Stimulated activated CD8-positive, alpha-beta memory T cell treated with anti-CD3 and anti-CD28 coated beads, Interleukin-4, amount 100 ng/mL, for 48 hours (primary cell): ENCODE measurements at regions not wholly inside any gene's neighbourhood (a gene's known extent, or its start where the extent isn't known, plus 50 kb on each side); places are given as distances from the start of the nearest gene placed in this dataset.

Experiments
- DNase-seq: peaks from one replicate; pipeline ENCODE4 v3.0.0-alpha.2; 2020

DNA sequence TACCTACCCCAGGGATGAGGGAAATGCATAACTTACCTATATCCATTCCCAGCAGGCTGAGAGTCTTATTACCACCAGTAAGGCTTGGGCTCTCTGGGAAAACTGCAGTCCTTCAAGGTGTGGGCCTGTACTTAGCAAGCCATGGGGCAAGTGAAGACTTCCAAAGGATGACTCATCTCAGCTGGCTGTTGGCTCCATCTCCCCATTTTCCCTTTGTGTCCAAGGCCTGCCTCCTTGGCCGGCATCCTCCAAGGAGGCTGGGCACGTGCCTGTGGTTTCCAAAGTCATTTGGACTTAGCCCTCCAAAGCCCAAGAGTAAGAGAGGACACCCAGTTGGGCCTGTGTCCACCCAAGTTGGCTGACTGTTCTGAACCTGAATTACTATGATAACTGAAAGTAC is 89.8 kb downstream of the TMEM100 start:
- DNase-seq, result no peak

GRCh38 chr17:55632236-55632635 is 90.4 kb downstream of the TMEM100 start:
- DNase-seq, result no peak

DNA sequence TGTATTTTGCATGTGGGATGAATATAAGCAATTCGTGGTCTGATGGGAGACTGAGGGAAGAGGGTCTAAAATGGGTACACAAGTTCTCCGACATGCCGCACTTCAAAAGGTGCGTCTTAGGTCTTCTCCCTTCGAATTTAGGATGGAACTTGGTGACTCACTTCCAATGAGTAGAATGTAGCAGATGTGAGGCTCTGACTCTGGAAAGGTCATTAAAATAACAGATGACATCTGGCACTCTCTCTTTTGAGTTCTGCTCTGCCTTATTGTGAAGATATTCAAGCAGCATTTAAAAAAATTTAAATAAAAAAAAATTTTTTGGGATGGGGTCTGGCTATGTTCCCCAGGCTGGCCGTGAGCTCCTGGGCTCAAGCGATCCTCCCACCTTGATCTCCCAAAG is 92.7 kb downstream of the TMEM100 start:
- DNase-seq, result no peak

GRCh38 chr17:55625521-55625920 is 97.1 kb downstream of the TMEM100 start:
- DNase-seq, result no peak

DNA sequence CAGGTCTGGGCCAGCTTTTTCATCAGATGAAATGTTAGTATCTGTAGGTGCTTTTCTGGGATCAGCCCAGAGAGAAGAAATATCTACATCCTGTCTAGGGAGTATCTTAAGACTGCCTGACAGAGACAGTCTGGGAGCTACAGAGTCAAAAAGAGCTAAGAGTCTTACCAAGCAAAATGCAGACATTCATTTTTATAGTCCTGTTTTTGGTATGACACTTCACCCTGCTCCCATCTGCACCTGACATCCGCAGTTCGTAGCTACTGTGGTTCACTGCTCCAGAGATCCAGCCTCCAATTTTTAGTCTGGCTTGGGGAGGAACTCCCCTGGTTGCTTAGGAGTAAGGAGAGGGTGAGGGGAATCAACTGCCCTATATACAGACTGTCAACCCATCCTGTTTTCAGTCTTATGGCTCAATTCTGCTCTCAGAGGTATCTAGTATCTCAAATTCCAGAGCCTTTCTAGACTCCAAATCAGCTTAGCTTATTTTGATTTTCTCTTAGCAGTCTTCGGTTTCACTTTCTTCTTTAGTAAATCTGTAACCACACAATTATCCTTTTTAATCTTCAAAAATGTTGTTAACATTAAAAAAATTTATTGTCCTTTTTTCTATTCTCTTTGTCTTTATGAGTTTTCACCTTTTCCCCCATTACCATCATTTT is 97.8 kb downstream of the TMEM100 start:
- no peak for DNase-seq

DNA sequence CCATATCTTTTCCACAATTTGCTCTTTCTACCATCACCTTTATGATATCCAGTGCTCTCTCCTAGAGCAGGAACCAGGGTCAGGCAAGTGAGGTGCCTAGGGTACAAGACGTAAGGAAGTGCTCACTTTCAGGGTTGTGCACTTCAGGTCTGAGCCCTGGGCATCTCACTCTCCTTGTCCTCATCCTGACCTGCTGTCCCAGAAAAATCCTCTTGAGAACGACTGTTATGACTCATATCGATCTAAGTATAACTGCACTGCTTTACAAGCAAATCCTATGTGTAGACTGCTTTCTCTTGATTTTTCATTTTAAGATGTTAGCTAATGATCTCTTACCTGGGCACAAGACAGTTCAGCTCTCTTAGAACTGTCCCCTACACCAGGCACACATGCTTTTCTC is 100.1 kb downstream of the TMEM100 start:
- no peak for DNase-seq

DNA sequence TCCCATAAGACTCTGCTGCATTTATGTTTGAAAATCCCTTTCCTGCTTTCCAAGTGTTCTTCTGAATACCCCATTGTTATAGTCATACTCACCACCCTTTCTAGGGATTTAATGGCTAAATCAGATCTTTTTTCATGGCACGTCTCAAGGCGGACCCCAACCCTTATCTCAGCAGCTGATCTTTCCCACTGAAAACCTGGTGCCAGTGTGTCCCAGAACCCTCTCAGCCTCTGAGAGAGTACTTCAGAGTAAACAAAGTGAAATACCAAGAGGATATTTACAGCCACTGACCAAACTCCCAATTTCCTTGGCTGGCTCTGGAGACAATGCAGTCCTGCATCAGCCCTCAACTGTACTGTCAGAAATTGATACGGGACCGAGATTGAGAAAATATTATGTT is 101.7 kb downstream of the TMEM100 start:
- DNase-seq, result no peak

DNA sequence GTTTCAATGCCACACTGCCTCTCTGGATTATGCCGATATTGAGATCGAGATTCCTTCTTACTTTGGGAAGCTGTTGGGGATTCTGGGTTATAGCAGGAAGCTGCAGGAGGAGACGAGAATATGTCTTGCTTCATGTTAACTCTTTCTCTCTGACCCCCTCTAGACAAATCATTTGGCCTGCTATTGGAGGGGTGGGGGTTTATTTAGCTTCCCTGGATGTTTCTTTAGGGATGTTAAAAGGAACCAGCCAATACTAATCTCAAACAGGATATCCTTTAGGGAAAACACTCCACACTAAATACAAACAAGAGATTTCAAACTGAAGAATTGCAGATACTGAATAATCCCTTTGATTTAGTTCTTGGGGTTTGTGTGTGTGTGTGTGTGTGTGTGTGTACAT is 102.6 kb downstream of the TMEM100 start:
- no peak for DNase-seq

DNA sequence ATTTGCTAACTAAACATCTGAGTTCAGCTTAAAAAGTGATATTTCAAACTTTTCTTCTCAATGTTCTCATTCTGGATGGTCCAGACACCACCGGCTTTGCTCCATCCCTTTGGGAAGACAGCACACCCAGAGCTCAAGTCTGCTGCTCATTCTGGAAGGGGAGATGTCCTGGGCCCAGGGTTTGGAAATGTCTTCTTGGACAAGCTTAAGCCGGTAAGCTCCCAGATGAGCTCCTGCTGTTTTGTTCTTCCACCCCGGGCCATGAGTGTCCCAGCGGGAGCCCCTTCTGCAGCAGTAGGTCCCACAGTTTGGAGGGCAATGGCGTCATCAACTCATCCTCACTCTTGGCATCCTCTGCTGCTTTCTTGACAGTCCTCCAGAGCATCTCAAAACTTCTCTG is 105.2 kb downstream of the TMEM100 start:
- DNase-seq, result no peak

GRCh38 chr17:55614061-55614460 is 102.8 kb upstream of the SMIM36 start:
- DNase-seq, result no peak

DNA sequence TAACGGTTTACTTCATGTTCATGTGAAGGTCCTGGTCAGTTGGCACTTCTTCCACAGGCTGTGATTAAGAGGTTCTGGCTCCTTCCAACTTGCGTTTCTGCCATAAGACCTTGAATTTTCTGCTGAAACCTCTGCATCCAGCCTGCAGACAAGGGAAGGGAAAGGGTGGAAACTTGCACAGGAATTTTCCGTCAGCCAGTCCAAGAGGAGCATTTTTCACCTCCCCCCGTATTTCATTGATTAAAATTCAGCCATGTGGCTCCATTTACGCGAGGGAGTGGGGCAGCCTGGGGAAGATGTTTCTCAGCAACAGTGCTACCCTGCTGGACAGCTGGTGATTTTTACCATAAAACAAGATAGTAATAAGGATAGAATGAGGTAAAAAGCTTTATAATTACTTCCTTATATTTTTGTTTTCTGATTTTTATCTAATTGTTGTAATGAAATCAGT is 101.5 kb upstream of the SMIM36 start:
- DNase-seq, result no peak

DNA sequence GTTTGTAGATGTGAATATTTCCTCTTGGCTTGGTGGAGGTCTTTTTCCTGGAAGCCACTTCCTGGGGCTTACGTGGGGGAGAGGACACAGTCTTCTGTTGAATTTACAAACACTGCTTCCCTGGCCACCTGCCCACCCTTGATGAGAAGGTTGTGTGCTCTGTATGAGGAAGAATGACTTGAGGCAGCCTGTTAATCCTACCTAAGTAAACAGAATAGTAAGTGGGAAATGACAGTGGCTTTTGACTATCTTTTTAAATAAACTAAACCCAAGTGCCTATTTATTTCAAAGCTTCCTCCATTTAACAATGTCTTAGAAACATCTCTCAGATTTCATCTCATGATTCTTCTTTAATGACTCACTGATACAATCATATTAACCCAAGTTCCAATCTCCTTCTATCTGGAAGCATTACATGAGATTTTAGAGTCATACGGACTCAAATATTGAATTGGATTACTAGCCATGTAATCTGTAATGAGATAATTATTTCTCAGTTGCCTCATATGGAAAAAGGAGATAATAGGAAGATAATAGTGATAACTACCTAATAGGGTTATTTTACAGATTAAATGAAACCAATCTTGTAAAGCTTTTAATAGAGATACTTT is 96.6 kb upstream of the SMIM36 start:
- no peak for DNase-seq

- DNase-seq, result no peak
Measured at GRCh38 chr17:55606488-55606815, 95.2 kb upstream of the SMIM36 start.

- DNase-seq, result no peak
Measured at GRCh38 chr17:55605705-55606487, 94.6 kb upstream of the SMIM36 start.

- DNase-seq, result no peak
Measured at GRCh38 chr17:55601874-55602364, 90.7 kb upstream of the SMIM36 start.

DNA sequence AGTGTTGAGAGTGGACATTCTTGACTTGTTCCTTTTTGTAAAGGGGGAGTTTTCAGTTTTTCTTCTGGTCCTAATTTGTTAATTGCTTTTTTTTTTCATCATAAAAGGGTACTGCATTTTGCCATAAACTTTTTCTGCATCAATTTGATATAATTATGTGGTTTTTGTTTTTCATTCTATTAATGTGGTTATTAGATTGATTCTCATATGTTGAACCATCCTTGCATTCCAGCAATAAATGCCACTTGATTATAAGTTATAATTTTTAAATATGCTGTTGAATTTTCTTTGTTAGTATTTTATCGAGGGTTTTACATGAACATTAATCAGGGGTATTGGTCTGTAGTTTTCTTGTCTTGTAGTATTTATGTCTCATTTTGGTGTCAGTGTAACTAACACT is 87.2 kb upstream of the SMIM36 start:
- DNase-seq, result no peak

DNA sequence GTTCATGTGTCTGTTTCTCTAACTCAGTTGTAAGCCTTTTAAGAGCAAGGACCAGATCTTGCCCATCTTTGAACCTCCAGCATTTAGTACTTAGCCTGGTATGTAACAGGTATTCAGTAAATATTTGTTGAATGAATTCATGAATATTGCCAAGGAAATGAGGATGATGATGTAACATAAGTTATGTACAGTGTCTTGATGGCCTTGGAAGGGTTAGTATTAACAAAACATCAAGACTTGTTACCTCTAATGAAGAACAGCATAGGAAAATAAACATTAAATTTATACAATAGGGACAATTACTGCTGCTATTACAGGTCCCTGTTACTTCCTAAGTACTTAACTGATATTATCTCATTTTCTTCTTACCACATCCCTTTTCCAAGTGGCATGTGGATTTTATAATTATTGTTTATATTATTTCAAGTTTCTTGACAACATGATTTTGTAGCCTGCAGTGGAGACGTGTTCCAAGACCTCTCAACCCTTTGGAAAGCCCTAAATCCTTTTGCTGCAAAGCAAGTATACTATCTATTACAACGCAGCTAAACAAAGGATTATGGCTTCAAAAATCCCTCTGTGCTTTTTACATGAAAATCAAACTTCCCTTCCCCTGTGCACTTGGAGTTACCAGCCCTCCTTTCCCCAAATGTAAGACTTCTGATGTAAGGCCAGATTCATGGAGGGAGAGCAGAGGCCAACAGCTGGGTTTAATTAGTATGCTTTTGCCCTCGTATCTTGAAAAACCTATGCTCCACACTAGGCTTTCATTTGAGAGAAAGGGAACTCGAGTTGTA is 77.4 kb upstream of the SMIM36 start:
- no peak for DNase-seq

DNA sequence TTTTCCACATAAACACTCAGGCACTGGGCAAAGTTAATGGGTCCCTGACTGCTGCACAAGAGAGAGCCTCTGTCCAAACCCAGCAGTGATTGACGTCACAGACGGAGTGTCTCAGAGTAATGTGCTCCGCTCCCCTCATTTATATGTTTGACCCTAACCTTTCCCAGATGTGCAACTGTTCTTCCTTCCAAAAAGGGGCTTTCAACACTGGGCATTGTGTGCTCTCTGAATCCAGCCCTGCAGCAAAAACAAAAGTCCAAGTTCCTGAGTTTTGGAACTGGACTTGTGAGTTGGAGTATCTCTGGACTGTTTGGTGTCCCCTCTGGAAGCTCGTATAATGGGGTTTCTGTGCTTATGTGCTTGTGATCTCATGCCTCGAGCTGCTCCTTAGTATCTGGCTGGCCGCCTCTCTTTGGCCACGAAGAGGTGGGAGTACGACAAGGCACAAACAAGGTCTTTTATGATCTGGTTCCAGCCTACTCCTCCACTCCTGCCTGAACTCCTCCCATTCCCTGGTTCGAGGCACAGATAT is 76.4 kb upstream of the SMIM36 start:
- no peak for DNase-seq

DNA sequence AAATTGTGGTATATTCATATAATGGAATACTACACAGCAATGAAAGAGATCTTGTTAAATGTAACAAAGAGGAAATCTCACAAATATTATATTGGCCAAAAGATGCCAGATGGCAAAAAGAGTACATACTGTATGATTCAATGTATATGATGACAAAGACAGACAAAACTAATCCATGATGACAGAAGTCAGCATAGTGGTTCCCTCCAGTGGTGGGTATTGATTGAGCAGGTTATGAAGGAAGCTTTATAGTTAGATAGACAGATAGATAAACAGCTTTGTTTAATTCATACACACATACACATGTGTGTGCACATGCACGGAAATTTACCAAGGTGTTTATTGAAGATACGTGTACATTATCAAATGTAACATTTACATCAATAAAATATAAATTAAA is 74.4 kb upstream of the SMIM36 start:
- no peak for DNase-seq

- no peak for DNase-seq
Measured at GRCh38 chr17:55584861-55585260, 73.6 kb upstream of the SMIM36 start.

DNA sequence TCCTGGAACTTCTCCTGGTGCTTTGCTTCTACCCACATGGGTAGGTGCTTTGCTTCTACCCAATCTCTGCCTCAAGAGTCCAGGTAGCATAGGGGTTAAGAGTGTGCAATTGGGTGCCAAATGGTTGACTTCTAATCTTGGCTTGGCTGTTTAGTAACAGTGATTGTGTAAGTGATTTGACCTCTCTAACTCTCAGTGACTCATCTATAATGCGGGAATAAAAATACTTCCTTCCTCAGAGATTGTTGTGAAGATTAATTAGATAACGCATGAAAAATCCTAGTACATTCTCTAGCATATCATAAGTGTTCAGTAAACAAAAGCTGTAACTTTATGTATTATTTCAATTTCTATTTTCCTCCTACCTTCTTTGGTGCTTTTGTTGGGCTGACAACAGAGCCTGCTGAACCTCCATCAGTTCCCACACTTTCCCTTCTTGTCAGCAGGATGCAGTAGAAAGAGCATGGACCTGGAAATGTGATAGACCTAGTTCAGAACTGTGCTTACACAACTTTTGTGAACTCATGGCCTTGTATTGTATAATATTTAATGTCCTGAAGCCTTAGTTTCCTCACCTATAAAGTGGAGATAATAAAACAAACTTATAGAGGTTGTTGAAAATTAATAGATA is 72.9 kb upstream of the SMIM36 start:
- no peak for DNase-seq

GRCh38 chr17:55582897-55583296 is 71.6 kb upstream of the SMIM36 start:
- DNase-seq, result no peak
